Ectodermal cell (in vitro differentiated cells): ENCODE measurements at regions not wholly inside any gene's neighbourhood (a gene's known extent, or its start where the extent isn't known, plus 50 kb on each side); places are given as distances from the start of the nearest gene placed in this dataset.
"Not testable (repeated sequence)": the region's sequence is repeated elsewhere in the genome, so short reads cannot be mapped to it uniquely, and the experiment has no call there.

Experiments used
- H3K27ac ChIP-seq: 2 replicates; pipeline ENCODE4 v1.7.0; 2013; ENCODE audit warnings: mild to moderate bottlenecking, low read depth, low read length; ENCODE audit not compliant: insufficient read depth, poor library complexity, severe bottlenecking
- H3K27me3 ChIP-seq: 2 replicates; pipeline ENCODE4 v1.7.0; 2013; ENCODE audit warnings: mild to moderate bottlenecking, low read length; ENCODE audit not compliant: insufficient read depth, control insufficient read depth, poor library complexity, severe bottlenecking
- H3K36me3 ChIP-seq: one replicate; pipeline ENCODE4 v1.7.0; 2013; ENCODE audit warnings: low read length; ENCODE audit not compliant: control insufficient read depth, insufficient read depth
- H3K4me1 ChIP-seq: one replicate; pipeline ENCODE4 v1.7.0; 2013; ENCODE audit warnings: low read length; ENCODE audit not compliant: control insufficient read depth, insufficient read depth
- H3K4me3 ChIP-seq: 2 replicates; pipeline ENCODE4 v1.7.0; 2013; ENCODE audit warnings: low read depth, low read length, control low read depth; ENCODE audit not compliant: insufficient read depth
- H3K9me3 ChIP-seq: 2 replicates; pipeline ENCODE4 v1.7.0; 2013; ENCODE audit warnings: mild to moderate bottlenecking, low read length, moderate library complexity; ENCODE audit not compliant: control insufficient read depth
- WGBS, 2 experiments: methylation state at CpG; one replicate each; pipeline ENCODE4 v1.1.7; 2013; ENCODE audit warnings: missing lambda C conversion rate in 2 of 2; 5-methylcytosine and 5-hydroxymethylcytosine counted together

- not testable (repeated sequence) for H3K36me3 ChIP-seq, H3K4me3 ChIP-seq, H3K27ac ChIP-seq, H3K4me1 ChIP-seq, H3K9me3 ChIP-seq, H3K27me3 ChIP-seq
- 91 to 93% methylated on average over 15 to 16 of the region's 19 CpGs for WGBS, 2 experiments
Measured at GRCh38 chr16:29271721-29272675, 134.5 kb downstream of the NPIPB11 start.

GRCh38 chr16:29270923-29271322 is 135.6 kb downstream of the NPIPB11 start:
- not testable (repeated sequence) for H3K36me3 ChIP-seq, H3K27ac ChIP-seq, H3K4me3 ChIP-seq, H3K4me1 ChIP-seq, H3K9me3 ChIP-seq, H3K27me3 ChIP-seq

GRCh38 chr16:29270033-29270432 is 136.5 kb downstream of the NPIPB11 start:
- H3K36me3 ChIP-seq, H3K4me3 ChIP-seq, H3K9me3 ChIP-seq, H3K4me1 ChIP-seq, H3K27me3 ChIP-seq, H3K27ac ChIP-seq: not testable (repeated sequence)

GRCh38 chr16:29269192-29269811 is 137.2 kb downstream of the NPIPB11 start:
- 74 to 82% methylated on average over 10 of the region's 10 CpGs for WGBS, 2 experiments
- not testable (repeated sequence) for H3K36me3 ChIP-seq, H3K27me3 ChIP-seq, H3K27ac ChIP-seq, H3K4me3 ChIP-seq, H3K4me1 ChIP-seq, H3K9me3 ChIP-seq

- H3K9me3 ChIP-seq, H3K4me3 ChIP-seq, H3K36me3 ChIP-seq, H3K27ac ChIP-seq, H3K4me1 ChIP-seq, H3K27me3 ChIP-seq: not testable (repeated sequence)
- WGBS, 2 experiments: 92% methylated on average over 6 of the region's 6 CpGs
Measured at GRCh38 chr16:29268785-29269191, 137.7 kb downstream of the NPIPB11 start.

- H3K36me3 ChIP-seq, H3K4me1 ChIP-seq, H3K27me3 ChIP-seq, H3K4me3 ChIP-seq, H3K9me3 ChIP-seq, H3K27ac ChIP-seq: not testable (repeated sequence)
- 86% methylated on average over 14 of the region's 14 CpGs for WGBS, 2 experiments
Measured at GRCh38 chr16:29268348-29268747, 138.2 kb downstream of the NPIPB11 start.

GRCh38 chr16:29267891-29268290 is 138.6 kb downstream of the NPIPB11 start:
- H3K9me3 ChIP-seq, H3K27me3 ChIP-seq: not testable (repeated sequence)
- WGBS, 2 experiments: 84 to 92% methylated on average over 5 to 6 of the region's 6 CpGs

GRCh38 chr16:29267055-29267619 is 139.4 kb downstream of the NPIPB11 start:
- 79 to 80% methylated on average over 14 to 15 of the region's 16 CpGs for WGBS, 2 experiments
- H3K27me3 ChIP-seq, H3K27ac ChIP-seq: not testable (repeated sequence)

More at GRCh38 chr16:29267891-29268290, 138.6 kb downstream of the NPIPB11 start:
- H3K4me1 ChIP-seq, H3K4me3 ChIP-seq, H3K27ac ChIP-seq, H3K36me3 ChIP-seq: not testable (repeated sequence)

GRCh38 chr16:29266612-29267011 is 139.9 kb downstream of the NPIPB11 start:
- H3K27me3 ChIP-seq, H3K9me3 ChIP-seq, H3K27ac ChIP-seq, H3K36me3 ChIP-seq, H3K4me3 ChIP-seq, H3K4me1 ChIP-seq: not testable (repeated sequence)
- 88 to 91% methylated on average over 6 of the region's 7 CpGs for WGBS, 2 experiments

More at GRCh38 chr16:29267055-29267619, 139.4 kb downstream of the NPIPB11 start:
- not testable (repeated sequence) for H3K36me3 ChIP-seq, H3K4me3 ChIP-seq, H3K4me1 ChIP-seq, H3K9me3 ChIP-seq

- WGBS, 2 experiments: 88 to 95% methylated on average over 2 to 4 of the region's 9 CpGs
- not testable (repeated sequence) for H3K27me3 ChIP-seq, H3K4me3 ChIP-seq, H3K27ac ChIP-seq, H3K4me1 ChIP-seq, H3K36me3 ChIP-seq, H3K9me3 ChIP-seq
Measured at GRCh38 chr16:29265255-29265853, 141.2 kb downstream of the NPIPB11 start.
